ENCODE measurements at regions not wholly inside any gene's neighbourhood (a gene's known extent, or its start where the extent isn't known, plus 50 kb on each side); places are given as distances from the start of the nearest gene placed in this dataset.

- intact Hi-C loops (cut with micrococcal nuclease; ENCODE audit: unreplicated experiment): no loop called here
- ChIA-PET POLR2A (no interaction called here), CTCF (no interaction called here)
- ATAC-seq: no peak
- H3K36me3 ChIP-seq (ENCODE audit: control insufficient read depth, insufficient read depth, low read length): no peaks in the 10 kb centered on the region
- no TSS peak for BruUV-seq (replicated peaks)
- DNase-seq (ENCODE audit: low read depth, low spot score): no peak
- no peaks in the 10 kb centered on the region for H3K9me3 ChIP-seq (ENCODE audit: control insufficient read depth, insufficient read depth, low read depth, low read length)
- H3K4me3 ChIP-seq (ENCODE audit: low read depth in 2 of 2, low read length in 2 of 2): no peak overlapping the region
- TF ChIP-seq CTCF (IDR thresholded peaks at IDR 0.05) (no peak), TCF7L2 (IDR thresholded peaks at IDR 0.05; ENCODE audit: low read depth, low read length) (no peak), POLR2AphosphoS5 (IDR thresholded peaks at IDR 0.05; ENCODE audit: low read depth, low read length) (no peak), SIN3A (IDR thresholded peaks at IDR 0.05; ENCODE audit: borderline replicate concordance, insufficient read depth, low read depth, low read length) (no peak)
- TF ChIP-seq, protein P1, sequence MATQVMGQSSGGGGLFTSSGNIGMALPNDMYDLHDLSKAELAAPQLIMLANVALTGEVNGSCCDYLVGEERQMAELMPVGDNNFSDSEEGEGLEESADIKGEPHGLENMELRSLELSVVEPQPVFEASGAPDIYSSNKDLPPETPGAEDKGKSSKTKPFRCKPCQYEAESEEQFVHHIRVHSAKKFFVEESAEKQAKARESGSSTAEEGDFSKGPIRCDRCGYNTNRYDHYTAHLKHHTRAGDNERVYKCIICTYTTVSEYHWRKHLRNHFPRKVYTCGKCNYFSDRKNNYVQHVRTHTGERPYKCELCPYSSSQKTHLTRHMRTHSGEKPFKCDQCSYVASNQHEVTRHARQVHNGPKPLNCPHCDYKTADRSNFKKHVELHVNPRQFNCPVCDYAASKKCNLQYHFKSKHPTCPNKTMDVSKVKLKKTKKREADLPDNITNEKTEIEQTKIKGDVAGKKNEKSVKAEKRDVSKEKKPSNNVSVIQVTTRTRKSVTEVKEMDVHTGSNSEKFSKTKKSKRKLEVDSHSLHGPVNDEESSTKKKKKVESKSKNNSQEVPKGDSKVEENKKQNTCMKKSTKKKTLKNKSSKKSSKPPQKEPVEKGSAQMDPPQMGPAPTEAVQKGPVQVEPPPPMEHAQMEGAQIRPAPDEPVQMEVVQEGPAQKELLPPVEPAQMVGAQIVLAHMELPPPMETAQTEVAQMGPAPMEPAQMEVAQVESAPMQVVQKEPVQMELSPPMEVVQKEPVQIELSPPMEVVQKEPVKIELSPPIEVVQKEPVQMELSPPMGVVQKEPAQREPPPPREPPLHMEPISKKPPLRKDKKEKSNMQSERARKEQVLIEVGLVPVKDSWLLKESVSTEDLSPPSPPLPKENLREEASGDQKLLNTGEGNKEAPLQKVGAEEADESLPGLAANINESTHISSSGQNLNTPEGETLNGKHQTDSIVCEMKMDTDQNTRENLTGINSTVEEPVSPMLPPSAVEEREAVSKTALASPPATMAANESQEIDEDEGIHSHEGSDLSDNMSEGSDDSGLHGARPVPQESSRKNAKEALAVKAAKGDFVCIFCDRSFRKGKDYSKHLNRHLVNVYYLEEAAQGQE (IDR thresholded peaks at IDR 0.05; ENCODE audit: insufficient read depth in 1 of 2, low read depth in 2 of 2, low read length in 1 of 2): no peak
- in situ Hi-C loops (cut with HindIII; ENCODE audit: low pct_unique_long_range_greater_than_20kb, low sequenced_read_pairs): no loop called here
- no peaks in the 10 kb centered on the region for H3K27me3 ChIP-seq (ENCODE audit: control insufficient read depth, insufficient read depth, low read length)
- H3K27ac ChIP-seq (ENCODE audit: low read length): no peak overlapping the region
- H3K4me1 ChIP-seq (ENCODE audit: control insufficient read depth, insufficient read depth, low read length): no peaks in the 10 kb centered on the region
Measured at GRCh38 chr21:35644523-35644922, 415.8 kb downstream of the SETD4 start.

GRCh38 chr21:35643176-35643575 lies 417.1 kb downstream of the SETD4 start:
- intact Hi-C loops (cut with micrococcal nuclease; ENCODE audit: unreplicated experiment): no loop called here
- no TSS peak for BruUV-seq (replicated peaks)
- no peaks in the 10 kb centered on the region for H3K4me1 ChIP-seq (ENCODE audit: control insufficient read depth, insufficient read depth, low read length)
- no peaks in the 10 kb centered on the region for H3K36me3 ChIP-seq (ENCODE audit: control insufficient read depth, insufficient read depth, low read length)
- ChIA-PET CTCF (no interaction called here), POLR2A (no interaction called here)
- no peak overlapping the region for H3K4me3 ChIP-seq (ENCODE audit: low read depth in 2 of 2, low read length in 2 of 2)
- in situ Hi-C loops (cut with HindIII; ENCODE audit: low pct_unique_long_range_greater_than_20kb, low sequenced_read_pairs): no loop called here
- ATAC-seq (no peak), DNase-seq (ENCODE audit: low read depth, low spot score) (no peak)
- TF ChIP-seq, protein P1 (IDR thresholded peaks at IDR 0.05; ENCODE audit: insufficient read depth in 1 of 2, low read depth in 2 of 2, low read length in 1 of 2): no peak
- TF ChIP-seq POLR2AphosphoS5 (IDR thresholded peaks at IDR 0.05; ENCODE audit: low read depth, low read length): no peak
- H3K9me3 ChIP-seq (ENCODE audit: control insufficient read depth, insufficient read depth, low read depth, low read length): no peaks in the 10 kb centered on the region
- H3K27me3 ChIP-seq (ENCODE audit: control insufficient read depth, insufficient read depth, low read length): no peaks in the 10 kb centered on the region
- H3K27ac ChIP-seq (ENCODE audit: low read length): no peak overlapping the region
